ENCODE measurements at regions not wholly inside any gene's neighbourhood (a gene's known extent, or its start where the extent isn't known, plus 50 kb on each side); places are given as distances from the start of the nearest gene placed in this dataset.

GRCh38 chr7:109354000-109354399, 784.3 kb downstream of the DNAJB9 start:
- no peak for TF ChIP-seq CTCF (IDR thresholded peaks at IDR 0.05)
- TF ChIP-seq POLR2AphosphoS5 (IDR thresholded peaks at IDR 0.05) = no peak

All from esophagus muscularis mucosa (tissue), 3 donors.